ENCODE measurements at regions not wholly inside any gene's neighbourhood (a gene's known extent, or its start where the extent isn't known, plus 50 kb on each side); places are given as distances from the start of the nearest gene placed in this dataset.

GRCh38 chr12:61654698-61655097, 605.5 kb upstream of the USP15 start:
- peak in 2 of 3 experiments; percentile 26 to 40; a peak in 3 of 6 replicates for TF ChIP-seq CTCF (IDR thresholded peaks at IDR 0.05 in 2 of 3, conservative IDR thresholded peaks at IDR 0.05 in 1 of 3; ENCODE audit: borderline replicate concordance in 1 of 3, insufficient read depth in 1 of 3, low read depth in 2 of 3, low read length in 2 of 3)
- TF ChIP-seq CEBPB (IDR thresholded peaks at IDR 0.05; ENCODE audit: low read depth): no peak
- no peak for TF ChIP-seq ZBTB33 (IDR thresholded peaks at IDR 0.05; ENCODE audit: extremely low read depth, insufficient replicate concordance, low read length)
- no peak for TF ChIP-seq MAX (IDR thresholded peaks at IDR 0.05)
- TF ChIP-seq POLR2AphosphoS5 (IDR thresholded peaks at IDR 0.05; ENCODE audit: low read depth, low read length): no peak
- peak; percentile 19; the same call in 1 of the 2 replicates for TF ChIP-seq RAD21 (IDR thresholded peaks at IDR 0.05; ENCODE audit: low read depth)
- TF ChIP-seq ZNF274 (IDR thresholded peaks at IDR 0.05; ENCODE audit: low read depth, low read length): no peak
- TF ChIP-seq POLR2A (IDR thresholded peaks at IDR 0.05; ENCODE audit: borderline replicate concordance, extremely low read depth, insufficient read depth, insufficient read length): no peak
- no peak for TF ChIP-seq YY1 (IDR thresholded peaks at IDR 0.05; ENCODE audit: extremely low read depth, insufficient replicate concordance, low read depth, low read length)
